SJCRH30 (cell line): ENCODE measurements at regions not wholly inside any gene's neighbourhood (a gene's known extent, or its start where the extent isn't known, plus 50 kb on each side); places are given as distances from the start of the nearest gene placed in this dataset.

Source experiments
- DNase-seq, 2 experiments: peaks; one replicate each; pipeline ENCODE4 v3.0.0-alpha.2; 2015 to 2020
- H3K27ac ChIP-seq: fragments of 250-450 bp; sonication (Bioruptor Pico); 2 replicates; pipeline ENCODE4 v1.5.1; 2020; ENCODE audit warnings: mild to moderate bottlenecking, moderate library complexity
- H3K27me3 ChIP-seq: fragments of 250-450 bp; sonication (Bioruptor Pico); 2 replicates; pipeline ENCODE4 v1.5.1; 2020; ENCODE audit warnings: mild to moderate bottlenecking, moderate library complexity
- H3K36me3 ChIP-seq: fragments of 250-450 bp; sonication (Bioruptor Pico); 2 replicates; pipeline ENCODE4 v1.5.1; 2020; ENCODE audit warnings: mild to moderate bottlenecking, moderate library complexity
- H3K4me1 ChIP-seq: fragments of 250-450 bp; sonication (Bioruptor Pico); 2 replicates; pipeline ENCODE4 v1.5.1; 2020; ENCODE audit warnings: mild to moderate bottlenecking, moderate library complexity
- H3K4me3 ChIP-seq: fragments of 250-450 bp; sonication (Bioruptor Pico); 2 replicates; pipeline ENCODE4 v1.5.1; 2020; ENCODE audit warnings: mild to moderate bottlenecking, moderate library complexity
- H3K9me3 ChIP-seq: fragments of 250-450 bp; sonication (Bioruptor Pico); replicated peaks from 2 replicates; pipeline ENCODE4 v1.5.1; 2020; ENCODE audit warnings: mild to moderate bottlenecking, moderate library complexity

GRCh38 chr5:5046680-5047502 is 93.2 kb upstream of the ADAMTS16 start:
- H3K4me1 ChIP-seq, result no peaks in the 10 kb centered on the region
- no peak for DNase-seq
- no peak overlapping the region for H3K27ac ChIP-seq
- H3K9me3 ChIP-seq, result no peaks in the 10 kb centered on the region
- no peaks in the 10 kb centered on the region for H3K27me3 ChIP-seq
- no peaks in the 10 kb centered on the region for H3K36me3 ChIP-seq
- H3K4me3 ChIP-seq, result no peak overlapping the region

GRCh38 chr5:5050801-5051200 is 89.3 kb upstream of the ADAMTS16 start:
- H3K4me3 ChIP-seq, result no peak overlapping the region
- H3K27me3 ChIP-seq, result no peaks in the 10 kb centered on the region
- no peak overlapping the region for H3K27ac ChIP-seq
- no peaks in the 10 kb centered on the region for H3K9me3 ChIP-seq
- DNase-seq, result no peak
- no peaks in the 10 kb centered on the region for H3K36me3 ChIP-seq
- no peaks in the 10 kb centered on the region for H3K4me1 ChIP-seq

- Histone ChIP-seq H3K4me3 (no peak overlapping the region), H3K27me3 (no peaks in the 10 kb centered on the region), H3K36me3 (no peaks in the 10 kb centered on the region), H3K27ac (no peak overlapping the region), H3K4me1 (no peaks in the 10 kb centered on the region), H3K9me3 (no peaks in the 10 kb centered on the region)
- DNase-seq, result no peak
Measured at GRCh38 chr5:5055712-5056111, 84.4 kb upstream of the ADAMTS16 start.

- no peaks in the 10 kb centered on the region for H3K9me3 ChIP-seq
- no peaks in the 10 kb centered on the region for H3K36me3 ChIP-seq
- H3K4me1 ChIP-seq, result no peaks in the 10 kb centered on the region
- no peaks in the 10 kb centered on the region for H3K27me3 ChIP-seq
- H3K4me3 ChIP-seq, result no peak overlapping the region
- DNase-seq, result no peak
- no peak overlapping the region for H3K27ac ChIP-seq
Measured at GRCh38 chr5:5061836-5062235, 78.3 kb upstream of the ADAMTS16 start.

- H3K4me1 ChIP-seq, result no peaks in the 10 kb centered on the region
- no peaks in the 10 kb centered on the region for H3K27me3 ChIP-seq
- no peaks in the 10 kb centered on the region for H3K36me3 ChIP-seq
- no peak for DNase-seq
- H3K27ac ChIP-seq, result no peak overlapping the region
- H3K4me3 ChIP-seq, result no peak overlapping the region
- no peaks in the 10 kb centered on the region for H3K9me3 ChIP-seq
Measured at GRCh38 chr5:5062525-5063302, 77.4 kb upstream of the ADAMTS16 start.

GRCh38 chr5:5063533-5063953 is 76.6 kb upstream of the ADAMTS16 start:
- H3K9me3 ChIP-seq, result no peaks in the 10 kb centered on the region
- no peaks in the 10 kb centered on the region for H3K4me1 ChIP-seq
- no peak overlapping the region for H3K27ac ChIP-seq
- H3K27me3 ChIP-seq, result no peaks in the 10 kb centered on the region
- no peaks in the 10 kb centered on the region for H3K36me3 ChIP-seq
- DNase-seq, result no peak
- no peak overlapping the region for H3K4me3 ChIP-seq

DNA sequence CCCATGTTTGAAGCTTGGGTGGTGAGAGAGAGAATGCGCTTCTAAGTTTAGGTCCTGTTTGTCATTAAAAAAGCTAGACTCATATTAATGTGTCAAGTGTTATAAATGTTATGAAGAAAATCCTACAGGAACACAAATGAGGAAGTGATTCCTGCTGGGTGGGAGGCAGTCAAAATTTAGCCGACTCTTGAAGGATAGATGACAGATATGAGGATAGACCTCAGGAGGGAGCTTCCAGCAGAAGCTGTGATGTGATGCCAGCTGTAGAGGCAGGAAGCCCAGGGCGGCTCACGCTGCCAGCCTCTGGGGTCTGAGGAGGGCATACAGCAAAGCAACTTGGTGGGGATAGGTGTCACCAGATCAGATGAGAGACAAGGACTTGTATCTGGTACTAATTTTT is 74.7 kb upstream of the ADAMTS16 start:
- H3K4me1 ChIP-seq, result no peaks in the 10 kb centered on the region
- H3K4me3 ChIP-seq, result no peak overlapping the region
- no peaks in the 10 kb centered on the region for H3K36me3 ChIP-seq
- DNase-seq, result no peak
- H3K27me3 ChIP-seq, result no peaks in the 10 kb centered on the region
- H3K27ac ChIP-seq, result no peak overlapping the region
- H3K9me3 ChIP-seq, result no peaks in the 10 kb centered on the region

- Histone ChIP-seq H3K36me3 (no peaks in the 10 kb centered on the region), H3K27me3 (no peaks in the 10 kb centered on the region), H3K27ac (no peak overlapping the region), H3K4me1 (no peaks in the 10 kb centered on the region), H3K4me3 (no peak overlapping the region), H3K9me3 (no peaks in the 10 kb centered on the region)
- DNase-seq, result no peak
Measured at GRCh38 chr5:5066276-5067186, 73.6 kb upstream of the ADAMTS16 start.

DNA sequence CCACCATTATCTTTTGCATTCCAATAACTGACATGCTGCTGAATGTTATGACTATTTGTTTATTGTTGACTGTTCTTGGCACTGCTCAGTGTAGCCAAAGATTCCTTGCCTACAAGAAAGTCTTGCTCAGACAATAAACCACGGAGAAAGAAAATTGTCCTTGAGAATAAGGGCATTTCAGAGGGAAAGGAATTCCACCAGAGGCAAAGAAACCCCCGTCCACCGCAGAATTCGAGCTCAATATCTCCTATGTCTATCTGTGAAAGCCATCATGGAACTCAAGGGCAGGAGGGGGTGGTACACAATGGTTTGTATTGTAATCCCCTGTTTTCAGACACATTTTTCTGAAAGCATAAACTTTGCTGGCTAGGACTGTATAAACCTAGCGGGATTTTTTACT is 70.3 kb upstream of the ADAMTS16 start:
- H3K4me3 ChIP-seq, result no peak overlapping the region
- H3K27ac ChIP-seq, result no peak overlapping the region
- H3K9me3 ChIP-seq, result no peaks in the 10 kb centered on the region
- H3K4me1 ChIP-seq, result no peaks in the 10 kb centered on the region
- DNase-seq, result no peak
- no peaks in the 10 kb centered on the region for H3K27me3 ChIP-seq
- H3K36me3 ChIP-seq, result no peaks in the 10 kb centered on the region

- no peak overlapping the region for H3K27ac ChIP-seq
- H3K36me3 ChIP-seq, result no peaks in the 10 kb centered on the region
- no peaks in the 10 kb centered on the region for H3K4me1 ChIP-seq
- no peak overlapping the region for H3K4me3 ChIP-seq
- no peaks in the 10 kb centered on the region for H3K27me3 ChIP-seq
- no peaks in the 10 kb centered on the region for H3K9me3 ChIP-seq
- DNase-seq, result no peak
Measured at GRCh38 chr5:5071554-5071953, 68.6 kb upstream of the ADAMTS16 start.

DNA sequence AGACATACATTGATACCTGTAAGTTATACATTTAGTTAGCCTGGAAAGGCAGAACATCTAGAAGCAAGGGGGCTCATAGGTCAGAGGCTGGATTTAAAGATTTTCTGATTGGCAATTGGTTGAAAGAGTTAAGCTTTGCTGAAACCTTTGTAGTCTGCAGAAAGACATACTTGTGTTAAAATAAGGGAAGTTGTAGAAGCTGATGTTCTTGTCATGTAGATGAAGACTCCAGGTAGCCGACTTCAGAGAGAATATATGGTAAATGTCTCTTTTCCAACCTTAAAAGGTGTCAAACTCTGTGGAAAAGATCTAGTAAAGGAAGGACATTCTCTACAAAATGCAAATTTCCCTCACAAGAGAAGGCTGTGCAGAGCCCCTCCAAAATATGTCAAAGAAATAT is 62.9 kb upstream of the ADAMTS16 start:
- Histone ChIP-seq H3K27ac (no peak overlapping the region), H3K27me3 (no peaks in the 10 kb centered on the region), H3K36me3 (no peaks in the 10 kb centered on the region), H3K4me1 (no peaks in the 10 kb centered on the region), H3K9me3 (no peaks in the 10 kb centered on the region), H3K4me3 (no peak overlapping the region)
- DNase-seq, result no peak

GRCh38 chr5:5078009-5078897 is 61.9 kb upstream of the ADAMTS16 start:
- Histone ChIP-seq H3K27me3 (no peaks in the 10 kb centered on the region), H3K36me3 (no peaks in the 10 kb centered on the region), H3K9me3 (no peaks in the 10 kb centered on the region), H3K4me3 (no peak overlapping the region), H3K27ac (no peak overlapping the region), H3K4me1 (no peaks in the 10 kb centered on the region)
- DNase-seq, result no peak

DNA sequence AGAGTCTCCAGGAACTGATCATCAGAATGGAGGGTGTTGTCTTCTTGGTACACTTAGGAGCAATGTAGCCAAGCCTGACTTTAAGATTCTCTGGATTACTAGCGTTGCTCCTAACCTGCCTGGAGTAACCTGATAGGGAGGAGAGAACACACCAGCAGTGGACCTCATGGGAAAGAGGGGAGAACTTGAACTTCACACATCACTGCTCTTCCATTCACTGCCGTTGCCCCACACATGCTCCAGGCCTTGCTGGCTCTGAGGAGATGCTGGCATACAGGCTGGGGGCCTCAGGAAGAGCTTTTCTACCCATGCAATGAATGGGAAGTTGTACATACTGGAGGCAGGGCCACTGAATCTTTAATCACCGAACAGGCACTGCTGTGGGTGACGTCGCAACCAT is 60.3 kb upstream of the ADAMTS16 start:
- DNase-seq, result no peak
- Histone ChIP-seq H3K27ac (no peak overlapping the region), H3K36me3 (no peaks in the 10 kb centered on the region), H3K4me1 (no peaks in the 10 kb centered on the region), H3K4me3 (no peak overlapping the region), H3K9me3 (no peaks in the 10 kb centered on the region), H3K27me3 (no peaks in the 10 kb centered on the region)

GRCh38 chr5:5080790-5081189 is 59.3 kb upstream of the ADAMTS16 start:
- no peaks in the 10 kb centered on the region for H3K9me3 ChIP-seq
- DNase-seq, result no peak

More at GRCh38 chr5:5080790-5081189, 59.3 kb upstream of the ADAMTS16 start:
- Histone ChIP-seq H3K36me3 (no peaks in the 10 kb centered on the region), H3K4me1 (no peaks in the 10 kb centered on the region), H3K27ac (no peak overlapping the region), H3K4me3 (no peak overlapping the region), H3K27me3 (no peaks in the 10 kb centered on the region)
